T47D (cell line): ENCODE measurements at regions not wholly inside any gene's neighbourhood (a gene's known extent, or its start where the extent isn't known, plus 50 kb on each side); places are given as distances from the start of the nearest gene placed in this dataset.
"Not testable (repeated sequence)": the region's sequence is repeated elsewhere in the genome, so short reads cannot be mapped to it uniquely, and the experiment has no call there.

ENCODE experiments used
- DNase-seq, 2 experiments: peaks; one replicate each; pipeline versions ENCODE4 v3.0.0 to v3.0.0-alpha.2; 2011 to 2012; ENCODE audit warnings: low read depth in 1 of 2, low spot score in 1 of 2
- JUND ChIP-seq: IDR thresholded peaks from 2 replicates; pipeline ENCODE4 v1.6.1; 2012; ENCODE audit warnings: low read depth
- in situ Hi-C: cut with HindIII; loops from 2 replicates; pipeline ENCODE4 v1.10.0; 2016; ENCODE audit warnings: low sequenced_read_pairs, low pct_unique_long_range_greater_than_20kb

DNA sequence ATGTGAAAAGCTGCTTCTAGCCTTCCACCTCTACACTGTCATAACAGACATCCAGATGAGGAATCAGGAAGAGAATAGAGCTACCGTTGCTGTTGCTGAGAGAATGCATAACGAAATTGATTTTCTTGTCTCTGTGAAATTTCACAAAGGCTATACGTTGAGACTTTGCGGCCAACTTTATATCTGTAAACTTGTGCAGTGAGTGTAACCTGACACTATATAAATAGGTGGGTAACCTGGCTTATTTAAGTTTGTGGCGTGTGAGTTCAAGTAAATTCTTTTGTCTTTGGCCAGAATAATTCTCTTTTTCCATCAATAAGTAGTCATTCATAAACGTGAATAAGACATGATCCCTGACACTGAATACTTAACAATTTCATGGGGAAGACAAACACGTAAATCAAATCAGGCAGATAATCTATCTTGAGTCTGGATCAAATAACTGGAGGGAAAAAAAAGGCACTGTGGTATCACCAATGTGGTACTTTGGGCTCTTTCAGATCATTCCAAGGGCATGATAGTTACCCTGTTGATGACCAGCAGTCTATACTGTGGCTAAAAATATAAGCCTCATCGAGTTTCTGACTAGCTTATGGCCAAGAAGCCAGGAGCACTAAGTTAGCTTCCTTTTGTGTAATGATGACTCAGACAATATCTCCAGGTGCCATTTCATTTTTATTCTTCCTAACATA lies 98.2 kb upstream of the RASA1 start:
- no peak for DNase-seq
- in situ Hi-C loops, result no loop called here
- TF ChIP-seq JUND, result no peak

DNA sequence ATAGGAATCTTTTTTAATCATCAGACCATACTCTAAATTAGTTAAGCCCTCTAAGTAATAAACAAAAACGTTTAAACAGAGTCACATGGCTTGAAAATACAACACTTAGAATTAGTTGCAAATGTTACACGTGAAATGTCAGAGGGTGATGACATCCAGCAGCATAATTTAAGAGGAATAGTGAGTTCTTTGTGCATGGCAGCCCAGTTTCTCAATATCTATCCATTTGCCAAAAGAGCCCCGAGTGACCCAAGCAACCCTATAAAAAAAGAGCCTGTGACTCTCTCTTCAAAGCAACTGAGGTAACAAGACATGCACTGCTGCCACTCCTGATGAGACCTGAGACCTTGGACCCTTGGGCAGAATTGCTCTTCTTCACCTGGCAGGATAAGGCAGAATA lies 96.9 kb upstream of the RASA1 start:
- in situ Hi-C loops, result no loop called here
- TF ChIP-seq JUND, result no peak
- DNase-seq, result no peak

DNA sequence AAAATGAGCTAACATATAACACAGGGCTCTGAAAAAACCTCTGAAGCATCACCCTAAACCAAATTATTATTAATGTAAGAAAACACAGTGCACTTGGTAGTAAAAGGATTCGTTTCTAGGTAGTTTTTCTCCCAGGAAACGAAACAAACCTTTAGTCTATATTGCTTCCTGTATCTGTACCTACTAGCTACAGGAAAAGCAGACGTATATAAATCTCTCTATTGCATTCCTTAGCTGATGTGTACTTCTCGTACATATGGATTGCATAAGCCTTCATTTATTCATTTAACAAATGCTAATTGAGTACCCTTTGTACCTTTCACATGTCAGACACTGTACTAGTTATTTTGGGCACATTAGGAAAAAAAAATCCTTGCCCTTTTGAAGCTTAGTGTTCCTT lies 85.0 kb upstream of the RASA1 start:
- no peak for TF ChIP-seq JUND
- DNase-seq, result no peak
- in situ Hi-C loops, result no loop called here

DNA sequence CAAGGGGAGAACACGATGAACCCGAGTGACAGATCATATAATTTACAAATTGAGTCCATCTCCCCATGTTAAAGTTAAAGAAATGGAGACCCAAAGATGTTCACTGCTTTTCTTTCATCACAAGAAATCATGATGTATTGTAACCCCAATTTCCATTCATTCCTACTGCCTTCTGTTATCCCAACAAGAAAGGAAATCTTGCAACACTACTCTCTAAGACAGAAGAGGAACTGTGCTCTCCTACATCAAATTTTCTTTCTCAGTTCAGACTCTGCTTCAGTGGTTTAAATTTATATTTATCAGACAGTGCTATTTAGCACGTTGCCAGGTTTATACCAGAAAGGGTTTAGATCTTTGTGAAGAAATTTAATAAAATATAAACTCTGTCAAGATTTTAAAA lies 83.8 kb upstream of the RASA1 start:
- TF ChIP-seq JUND, result no peak
- DNase-seq, result no peak
- in situ Hi-C loops, result no loop called here

DNA sequence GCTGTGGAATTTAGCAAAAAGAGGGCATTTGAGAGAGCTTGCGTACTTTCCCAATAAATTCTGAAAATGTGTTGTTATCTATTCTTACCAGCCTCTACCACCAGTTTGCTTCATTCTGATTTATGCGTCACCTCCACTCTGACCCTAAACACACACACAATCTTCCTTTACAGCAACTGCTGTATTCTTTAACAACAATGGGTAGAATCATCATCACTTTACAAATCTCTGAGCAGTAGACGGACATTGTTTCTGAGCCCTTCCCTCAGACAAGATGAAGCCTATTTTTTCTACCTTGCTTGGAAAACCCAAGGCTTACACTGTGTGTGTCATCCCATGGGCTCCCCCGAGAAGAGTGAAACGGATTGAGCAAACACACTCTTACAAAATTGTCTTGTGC lies 83.1 kb upstream of the RASA1 start:
- in situ Hi-C loops, result no loop called here
- DNase-seq, result no peak
- no peak for TF ChIP-seq JUND

DNA sequence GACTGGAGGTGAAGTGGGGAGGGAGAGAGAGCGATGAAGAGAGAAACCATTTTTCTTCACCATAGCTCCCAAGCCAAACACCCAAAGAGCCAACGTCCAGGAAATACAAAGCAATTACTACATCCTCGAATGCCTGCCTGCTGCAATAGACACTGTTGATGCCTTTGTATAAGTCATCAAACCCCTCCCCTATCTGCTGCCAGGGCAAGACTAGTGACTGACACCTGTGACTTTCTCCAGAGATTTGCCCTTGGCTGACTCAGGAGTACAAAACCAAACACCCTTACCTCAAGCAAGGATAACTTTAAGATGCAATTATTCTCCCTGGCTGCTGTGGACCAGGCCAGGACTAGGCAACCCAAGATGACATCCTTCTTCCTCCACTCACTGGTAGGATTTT lies 81.8 kb upstream of the RASA1 start:
- no peak for TF ChIP-seq JUND
- DNase-seq, result no peak
- in situ Hi-C loops, result no loop called here

DNA sequence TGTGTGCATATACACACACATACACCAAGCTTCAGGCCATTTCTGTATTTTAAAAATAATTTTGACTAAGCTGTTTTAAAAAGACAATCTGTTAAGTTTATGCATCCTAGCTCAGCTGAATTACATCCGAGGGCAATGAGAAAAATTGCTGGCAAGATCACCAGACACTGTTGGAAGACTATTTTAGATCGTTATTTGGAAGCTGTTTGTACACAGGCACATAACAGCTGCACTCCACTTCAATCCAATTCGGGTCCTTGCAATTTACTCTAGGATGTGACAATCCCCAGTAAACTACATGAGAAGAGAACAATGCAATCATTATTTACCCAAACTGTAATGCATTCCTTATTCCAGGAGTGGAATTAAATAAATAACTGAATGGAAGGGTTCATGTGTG lies 79.3 kb upstream of the RASA1 start:
- no peak for TF ChIP-seq JUND
- in situ Hi-C loops, result no loop called here
- DNase-seq, result no peak

DNA sequence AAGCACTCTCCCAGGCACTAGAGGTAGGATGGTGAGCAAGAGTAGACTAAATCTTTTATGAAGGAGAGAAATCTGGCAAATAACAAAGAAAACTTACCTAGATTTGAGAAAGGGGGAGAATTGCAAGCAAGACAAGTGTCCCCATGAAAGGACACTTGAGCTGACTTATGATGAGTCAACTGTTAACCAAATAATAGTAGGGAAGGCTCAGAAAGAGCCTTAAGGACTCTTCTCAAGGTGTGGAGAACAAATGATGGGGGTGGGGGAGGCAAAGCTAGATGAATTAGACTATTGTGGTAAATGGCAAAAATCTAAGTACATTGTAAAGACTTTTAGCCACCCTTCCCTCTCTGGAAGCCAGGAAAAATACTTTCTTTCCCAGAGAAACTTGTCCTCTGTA lies 77.6 kb upstream of the RASA1 start:
- in situ Hi-C loops, result no loop called here
- no peak for TF ChIP-seq JUND
- DNase-seq, result no peak

DNA sequence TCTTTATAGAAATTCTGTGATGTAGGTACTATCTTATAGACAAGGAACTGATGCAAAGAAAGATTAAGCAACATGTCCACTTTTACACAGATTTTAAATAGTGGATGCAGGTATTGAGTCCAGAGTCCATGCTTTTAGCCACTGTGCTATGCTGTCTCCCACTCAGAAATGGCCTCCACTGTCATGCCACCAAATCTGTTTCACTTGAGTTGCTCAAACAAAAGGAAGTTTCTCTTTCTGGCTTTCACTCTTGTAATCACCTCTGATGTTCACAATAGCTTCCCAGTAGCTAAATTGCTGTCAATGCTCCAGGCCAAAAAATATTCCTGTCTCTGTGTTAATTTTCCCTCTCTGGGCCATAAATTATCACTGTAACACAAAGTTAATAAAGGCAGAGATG lies 77.0 kb upstream of the RASA1 start:
- DNase-seq, result no peak
- TF ChIP-seq JUND, result no peak
- in situ Hi-C loops, result no loop called here

DNA sequence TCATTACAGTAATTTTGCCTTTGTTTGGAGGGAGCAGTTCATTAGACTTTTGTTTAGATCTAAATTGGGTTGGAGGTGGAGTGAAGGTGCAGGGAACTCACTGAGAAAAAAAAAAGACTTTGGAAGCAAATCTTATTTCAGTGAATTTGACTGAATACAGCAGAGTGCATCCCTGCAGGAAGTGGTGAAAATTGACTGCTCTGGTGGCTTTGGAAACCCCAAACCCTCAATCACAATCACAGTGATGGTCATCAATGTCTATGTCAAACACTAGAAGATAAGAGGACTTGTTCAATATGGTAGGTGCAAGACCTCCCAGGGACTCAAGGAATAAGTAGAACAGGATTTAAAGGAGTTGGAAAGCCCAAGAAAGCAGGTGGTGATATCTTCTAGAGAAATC lies 76.0 kb upstream of the RASA1 start:
- no peak for DNase-seq
- TF ChIP-seq JUND, result no peak
- in situ Hi-C loops, result no loop called here

DNA sequence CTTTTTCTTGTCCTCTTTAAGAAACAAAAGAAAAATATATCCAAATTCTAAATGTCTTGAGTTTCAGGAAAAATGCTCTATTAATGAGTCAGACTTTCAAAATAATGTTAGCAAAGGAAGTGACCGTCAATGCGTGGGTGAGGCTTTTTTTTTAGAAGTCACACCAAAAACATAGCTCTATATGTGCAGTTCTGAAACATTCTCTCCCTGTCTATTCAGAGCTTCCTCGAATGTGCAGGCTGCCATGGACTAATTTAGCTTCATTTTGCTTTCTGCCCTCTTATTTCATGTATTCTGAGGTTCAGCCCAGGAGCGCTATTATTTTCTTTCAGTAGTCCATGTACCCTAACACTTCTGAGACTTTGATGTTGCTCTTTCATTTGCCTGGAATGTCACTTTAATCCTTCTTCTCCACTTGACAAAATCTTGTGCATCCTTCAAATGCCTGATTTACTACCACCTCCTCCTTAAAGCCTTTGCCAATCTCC lies 72.5 kb upstream of the RASA1 start:
- in situ Hi-C loops, result no loop called here
- no peak for TF ChIP-seq JUND
- DNase-seq, result no peak

DNA sequence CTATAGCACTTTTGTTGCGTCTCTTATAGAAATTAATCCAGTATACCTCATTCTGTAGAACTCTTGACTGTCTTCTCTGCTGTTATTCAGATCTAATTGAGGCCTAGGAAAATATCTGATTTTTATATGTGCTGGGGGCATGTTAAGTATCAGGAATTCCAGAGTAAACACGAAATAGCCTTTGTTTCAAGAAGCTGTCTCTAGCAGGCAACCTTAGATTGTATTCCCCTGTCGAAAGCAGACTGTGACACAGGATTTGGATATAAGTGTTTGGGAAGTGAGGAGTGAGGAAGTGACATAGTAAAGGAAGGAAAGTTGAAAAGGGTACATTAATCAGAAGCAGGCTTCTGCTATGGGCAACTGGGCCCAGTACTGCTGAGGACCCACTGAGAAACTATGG lies 72.1 kb upstream of the RASA1 start:
- TF ChIP-seq JUND, result no peak
- in situ Hi-C loops, result no loop called here

DNA sequence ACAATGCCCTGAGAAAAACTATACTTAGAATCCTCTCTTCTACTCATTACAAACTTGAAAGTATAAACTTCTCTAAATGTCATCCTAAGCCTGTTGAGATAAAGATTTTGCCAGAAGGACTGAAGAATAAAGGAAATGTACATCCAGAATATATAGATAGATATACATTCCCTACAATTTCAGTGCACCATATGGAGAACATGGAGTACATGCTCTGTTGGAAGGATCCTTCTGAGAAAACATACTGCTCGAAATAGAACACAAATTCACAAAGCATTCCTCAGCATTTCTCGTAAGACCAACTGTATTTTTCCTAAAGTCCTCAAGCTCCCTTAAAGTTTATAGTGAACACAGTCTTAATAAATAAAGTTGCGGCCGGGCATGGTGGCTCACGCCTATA lies 69.7 kb upstream of the RASA1 start:
- no peak for DNase-seq
- no peak for TF ChIP-seq JUND
- in situ Hi-C loops, result no loop called here

More for the DNA sequence above, 72.1 kb upstream of the RASA1 start:
- no peak for DNase-seq

DNA sequence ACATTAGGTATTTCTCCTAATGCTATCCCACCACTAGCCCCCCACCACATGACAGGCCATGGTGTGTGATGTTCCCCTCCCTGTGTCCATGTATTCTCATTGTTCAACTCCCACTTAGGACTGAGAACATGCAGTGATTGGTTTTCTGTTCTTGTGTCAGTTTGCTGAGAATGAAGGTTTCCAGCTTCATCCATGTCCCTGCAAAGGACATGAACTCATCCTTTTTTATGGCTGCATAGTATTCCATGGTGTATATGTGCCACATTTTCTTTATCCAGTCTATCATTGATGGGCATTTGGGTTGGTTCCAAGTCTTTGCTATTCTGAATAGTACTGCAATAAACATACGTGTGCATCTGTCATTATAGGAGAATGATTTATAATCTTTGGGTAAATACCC lies 68.4 kb upstream of the RASA1 start:
- DNase-seq, in situ Hi-C loops: not testable (repeated sequence)

DNA sequence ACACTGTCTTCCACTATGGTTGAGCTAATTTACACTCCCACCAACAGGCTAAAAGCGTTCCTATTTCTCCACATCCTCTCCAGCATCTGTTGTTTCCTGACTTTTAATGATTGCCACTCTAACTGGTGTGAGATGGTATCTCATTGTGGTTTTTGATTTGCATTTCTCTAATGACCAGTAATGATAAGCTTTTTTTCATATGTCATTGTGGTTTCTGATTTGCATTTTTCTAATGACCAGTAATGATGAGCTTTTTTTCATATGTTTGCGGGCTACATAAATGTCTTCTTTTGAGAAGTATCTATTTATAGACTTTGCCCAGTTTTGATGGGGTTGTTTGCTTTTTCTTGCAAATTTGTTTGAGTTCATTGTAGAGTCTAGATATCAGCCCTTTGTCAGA lies 68.0 kb upstream of the RASA1 start:
- in situ Hi-C loops, DNase-seq: not testable (repeated sequence)
